Lower leg skin (tissue), 4 donors: ENCODE measurements at regions not wholly inside any gene's neighbourhood (a gene's known extent, or its start where the extent isn't known, plus 50 kb on each side); places are given as distances from the start of the nearest gene placed in this dataset.

Experiments
- DNase-seq, 2 donors: peaks; one replicate each; pipeline ENCODE4 v3.0.0-alpha.2; 2019; ENCODE audit warnings: low spot score in 2 of 2
- H3K4me3 ChIP-seq: fragments of 200-600 bp; sonication (generic); 2 replicates; pipeline ENCODE4 v1.5.1; 2017; ENCODE audit warnings: mild to moderate bottlenecking, low read depth; ENCODE audit not compliant: poor library complexity, severe bottlenecking
- CTCF ChIP-seq, 3 donors: fragments of 450-650 bp; IDR thresholded peaks; one replicate each; pipeline ENCODE4 v1.5.1; 2016; ENCODE audit warnings: antibody characterized with exemption in 3 of 3, mild to moderate bottlenecking in 3 of 3, moderate library complexity in 2 of 3
- POLR2A ChIP-seq, 2 donors: fragments of 450-650 bp; IDR thresholded peaks; one replicate each; pipeline ENCODE4 v1.6.1; 2016 to 2017; ENCODE audit warnings: antibody characterized with exemption in 2 of 2, mild to moderate bottlenecking in 1 of 2, moderate library complexity in 1 of 2
- WGBS, 2 donors: methylation state at CpG; one replicate each; pipeline ENCODE4 v1.1.5; 2018; 5-methylcytosine and 5-hydroxymethylcytosine counted together
- intact Hi-C: fragments of 100-400 bp; cut with DNase I; formaldehyde crosslinking; loops from one replicate; pipeline ENCODE4 v1.15.0; 2023; ENCODE audit warnings: low total_unique reads

- 72 to 82% methylated on average over 4 of the region's 4 CpGs for WGBS, 2 donors
- TF ChIP-seq POLR2A (IDR thresholded peaks at IDR 0.05) = no peak
Measured at GRCh38 chr6:164505425-164505824, 804.0 kb downstream of the C6orf118 start.

GRCh38 chr6:164502833-164503232, 806.6 kb downstream of the C6orf118 start:
- H3K4me3 ChIP-seq = no peak overlapping the region
- intact Hi-C loops = no loop called here
- TF ChIP-seq POLR2A (IDR thresholded peaks at IDR 0.05) = no peak
- no peak for TF ChIP-seq CTCF (IDR thresholded peaks at IDR 0.05)
- WGBS, 2 donors = 8 to 9% methylated on average over 6 of the region's 6 CpGs
- DNase-seq = no peak

More at GRCh38 chr6:164505425-164505824, 804.0 kb downstream of the C6orf118 start:
- intact Hi-C loops = no loop called here
- no peak overlapping the region for H3K4me3 ChIP-seq
- no peak for DNase-seq

- no peak for DNase-seq
- 88% methylated on average over 7 of the region's 7 CpGs for WGBS, 2 donors
- H3K4me3 ChIP-seq = no peak overlapping the region
- intact Hi-C loops = no loop called here
- TF ChIP-seq CTCF (IDR thresholded peaks at IDR 0.05) = no peak
- no peak for TF ChIP-seq POLR2A (IDR thresholded peaks at IDR 0.05)
Measured at GRCh38 chr6:164495882-164496495, 813.4 kb downstream of the C6orf118 start.

- no peak overlapping the region for H3K4me3 ChIP-seq
- TF ChIP-seq CTCF (IDR thresholded peaks at IDR 0.05) (no peak), POLR2A (IDR thresholded peaks at IDR 0.05) (no peak)
- 17 to 20% methylated on average over 2 of the region's 2 CpGs for WGBS, 2 donors
- intact Hi-C loops = no loop called here
- no peak for DNase-seq
Measured at GRCh38 chr6:164478426-164478825, 831.0 kb downstream of the C6orf118 start.

- no peak overlapping the region for H3K4me3 ChIP-seq
- TF ChIP-seq CTCF (IDR thresholded peaks at IDR 0.05) (no peak), POLR2A (IDR thresholded peaks at IDR 0.05) (no peak)
- DNase-seq = no peak
- intact Hi-C loops = no loop called here
- 81 to 87% methylated on average over 2 of the region's 2 CpGs for WGBS, 2 donors
Measured at GRCh38 chr6:164477790-164478189, 831.6 kb downstream of the C6orf118 start.

GRCh38 chr6:164477101-164477500, 832.3 kb downstream of the C6orf118 start:
- WGBS, 2 donors = 55% methylated on average over 1 of the region's 1 CpG
- DNase-seq = no peak
- intact Hi-C loops = no loop called here
- no peak overlapping the region for H3K4me3 ChIP-seq
- TF ChIP-seq CTCF (IDR thresholded peaks at IDR 0.05) (no peak), POLR2A (IDR thresholded peaks at IDR 0.05) (no peak)
